H1 (cell line): ENCODE measurements at regions not wholly inside any gene's neighbourhood (a gene's known extent, or its start where the extent isn't known, plus 50 kb on each side); places are given as distances from the start of the nearest gene placed in this dataset.

Experiments used
- POLR2AphosphoS5 ChIP-seq: IDR thresholded peaks from 2 replicates; pipeline ENCODE4 v1.6.1; 2011; ENCODE audit warnings: low read depth, low read length
- RFX5 ChIP-seq: IDR thresholded peaks from 2 replicates; pipeline ENCODE4 v1.6.1; 2011; ENCODE audit warnings: low read depth, low read length, improper control_type of control experiment, borderline replicate concordance
- TF ChIP-seq, protein P1 (sequence below), 3 experiments: IDR thresholded peaks; 1 replicate in 2 of 3; 2 replicates in 1 of 3; pipeline versions ENCODE4 v1.5.1 to v1.6.1; 2011; ENCODE audit warnings: low read length in 3 of 3, mild to moderate bottlenecking in 3 of 3, inconsistent platforms in 2 of 3, low read depth in 1 of 3, moderate library complexity in 1 of 3; ENCODE audit not compliant: insufficient read depth in 1 of 3; ENCODE audit errors: control extremely low read depth in 1 of 3

DNA sequence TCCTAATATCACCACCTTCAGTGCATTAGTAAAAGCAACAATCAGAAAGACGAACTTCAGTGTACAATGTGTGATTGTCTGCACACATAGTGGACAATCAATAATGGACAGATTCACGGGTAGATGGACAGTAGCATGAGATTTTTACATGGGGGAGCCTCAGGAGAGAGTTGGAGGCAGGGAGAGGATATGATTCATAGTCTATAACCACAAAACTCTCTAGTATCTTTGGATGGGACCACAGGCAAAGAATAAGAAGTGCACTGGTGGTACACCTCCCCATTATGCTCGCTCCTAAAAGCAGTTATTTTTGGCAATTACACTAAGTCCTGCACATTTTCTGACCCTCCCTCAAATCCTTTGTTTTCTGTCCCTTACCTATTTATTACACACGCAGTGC, 624.4 kb upstream of the ACTRT1 start:
- TF ChIP-seq POLR2AphosphoS5 (no peak), RFX5 (no peak)
- TF ChIP-seq, protein P1, sequence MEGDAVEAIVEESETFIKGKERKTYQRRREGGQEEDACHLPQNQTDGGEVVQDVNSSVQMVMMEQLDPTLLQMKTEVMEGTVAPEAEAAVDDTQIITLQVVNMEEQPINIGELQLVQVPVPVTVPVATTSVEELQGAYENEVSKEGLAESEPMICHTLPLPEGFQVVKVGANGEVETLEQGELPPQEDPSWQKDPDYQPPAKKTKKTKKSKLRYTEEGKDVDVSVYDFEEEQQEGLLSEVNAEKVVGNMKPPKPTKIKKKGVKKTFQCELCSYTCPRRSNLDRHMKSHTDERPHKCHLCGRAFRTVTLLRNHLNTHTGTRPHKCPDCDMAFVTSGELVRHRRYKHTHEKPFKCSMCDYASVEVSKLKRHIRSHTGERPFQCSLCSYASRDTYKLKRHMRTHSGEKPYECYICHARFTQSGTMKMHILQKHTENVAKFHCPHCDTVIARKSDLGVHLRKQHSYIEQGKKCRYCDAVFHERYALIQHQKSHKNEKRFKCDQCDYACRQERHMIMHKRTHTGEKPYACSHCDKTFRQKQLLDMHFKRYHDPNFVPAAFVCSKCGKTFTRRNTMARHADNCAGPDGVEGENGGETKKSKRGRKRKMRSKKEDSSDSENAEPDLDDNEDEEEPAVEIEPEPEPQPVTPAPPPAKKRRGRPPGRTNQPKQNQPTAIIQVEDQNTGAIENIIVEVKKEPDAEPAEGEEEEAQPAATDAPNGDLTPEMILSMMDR (IDR thresholded peaks at IDR 0.05; ENCODE audit: control extremely low read depth in 1 of 3, insufficient read depth in 1 of 3, low read depth in 1 of 3, low read length in 3 of 3) = no peak
